SK-N-SH treated with all-trans-retinoic acid at 6 μM for 48 hours (cell line): ENCODE measurements at regions not wholly inside any gene's neighbourhood (a gene's known extent, or its start where the extent isn't known, plus 50 kb on each side); places are given as distances from the start of the nearest gene placed in this dataset.

Source experiments
- ATAC-seq: fragments of 200-7000 bp; cut with Tn5 transposase; 3 replicates; pipeline ENCODE4 v1.9.1; 2020; ENCODE audit warnings: mild to moderate bottlenecking, moderate library complexity
- ARNTL ChIP-seq: fragments of 450-650 bp; formaldehyde crosslinking; IDR thresholded peaks from 2 replicates; pipeline ENCODE4 v1.5.0; 2020; ENCODE audit warnings: low read depth, mild to moderate bottlenecking, moderate library complexity, borderline replicate concordance
- CSDC2 ChIP-seq: fragments of 250-450 bp; sonication (Bioruptor Pico); IDR thresholded peaks from 2 replicates; pipeline ENCODE4 v1.5.0; 2020; ENCODE audit warnings: mild to moderate bottlenecking, moderate library complexity
- ESRRG ChIP-seq: fragments of 250-450 bp; sonication (Bioruptor Pico); IDR thresholded peaks from 2 replicates; pipeline ENCODE4 v1.6.1; 2021; ENCODE audit warnings: mild to moderate bottlenecking
- ISL1 ChIP-seq: fragments of 250-450 bp; sonication (Bioruptor Pico); IDR thresholded peaks from 2 replicates; pipeline ENCODE4 v2.1.2; 2022; ENCODE audit warnings: mild to moderate bottlenecking, moderate library complexity
- OSR1 ChIP-seq: fragments of 250-450 bp; sonication (Bioruptor Pico); IDR thresholded peaks from 2 replicates; pipeline ENCODE4 v1.8.0; 2022; ENCODE audit warnings: moderate library complexity, mild to moderate bottlenecking, inconsistent platforms
- PPARA ChIP-seq: fragments of 250-450 bp; sonication (Bioruptor Pico); IDR thresholded peaks from 2 replicates; pipeline ENCODE4 v1.5.0; 2020; ENCODE audit warnings: mild to moderate bottlenecking, borderline replicate concordance
- RARB ChIP-seq: fragments of 250-450 bp; sonication (Bioruptor Pico); IDR thresholded peaks from 2 replicates; pipeline ENCODE4 v1.8.0; 2021; ENCODE audit warnings: mild to moderate bottlenecking, moderate library complexity
- SNAI2 ChIP-seq: fragments of 250-450 bp; sonication (Bioruptor Pico); IDR thresholded peaks from 2 replicates; pipeline ENCODE4 v1.5.0; 2020; ENCODE audit warnings: mild to moderate bottlenecking, moderate library complexity
- TCF4 ChIP-seq: fragments of 250-450 bp; sonication (Bioruptor Pico); IDR thresholded peaks from 2 replicates; pipeline ENCODE4 v1.8.0; 2021; ENCODE audit warnings: mild to moderate bottlenecking, moderate library complexity, borderline replicate concordance
- TOX ChIP-seq: fragments of 250-450 bp; sonication (Bioruptor Pico); IDR thresholded peaks from 2 replicates; pipeline ENCODE4 v1.8.0; 2021; ENCODE audit warnings: mild to moderate bottlenecking, moderate library complexity, borderline replicate concordance
- ZC3H10 ChIP-seq: fragments of 250-450 bp; sonication (Bioruptor Pico); IDR thresholded peaks from 2 replicates; pipeline ENCODE4 v1.5.1; 2021; ENCODE audit warnings: mild to moderate bottlenecking, moderate library complexity
- ZFP3 ChIP-seq: fragments of 250-450 bp; sonication (Bioruptor Pico); IDR thresholded peaks from 2 replicates; pipeline ENCODE4 v1.5.0; 2020; ENCODE audit warnings: mild to moderate bottlenecking, moderate library complexity
- ZFP30 ChIP-seq: fragments of 450-650 bp; formaldehyde crosslinking; IDR thresholded peaks from 2 replicates; pipeline ENCODE4 v1.5.0; 2022; ENCODE audit warnings: mild to moderate bottlenecking, moderate library complexity
- ZNF70 ChIP-seq: fragments of 450-650 bp; formaldehyde crosslinking; IDR thresholded peaks from 2 replicates; pipeline ENCODE4 v1.5.0; 2020; ENCODE audit warnings: mild to moderate bottlenecking, moderate library complexity
- TF ChIP-seq, protein P1 (sequence below): fragments of 250-450 bp; sonication (Bioruptor Pico); IDR thresholded peaks from 2 replicates; pipeline ENCODE4 v1.5.0; 2020; ENCODE audit warnings: mild to moderate bottlenecking, moderate library complexity
- TF ChIP-seq, protein P2 (sequence below): fragments of 250-450 bp; sonication (Bioruptor Pico); IDR thresholded peaks from 2 replicates; pipeline ENCODE4 v1.8.0; 2021; ENCODE audit warnings: low read depth, mild to moderate bottlenecking, moderate library complexity, borderline replicate concordance
- TF ChIP-seq, protein P3 (sequence below): fragments of 250-450 bp; sonication (Bioruptor Pico); IDR thresholded peaks from 2 replicates; pipeline ENCODE4 v1.8.0; 2020; ENCODE audit warnings: mild to moderate bottlenecking, moderate library complexity, borderline replicate concordance
- TF ChIP-seq, protein P4 (sequence below): fragments of 250-450 bp; sonication (Bioruptor Pico); IDR thresholded peaks from 2 replicates; pipeline ENCODE4 v1.5.1; 2021; ENCODE audit warnings: mild to moderate bottlenecking, moderate library complexity
- TF ChIP-seq, protein P5 (sequence below): fragments of 250-450 bp; sonication (Bioruptor Pico); IDR thresholded peaks from 2 replicates; pipeline ENCODE4 v1.5.1; 2020; ENCODE audit warnings: low read depth, mild to moderate bottlenecking, moderate library complexity

DNA sequence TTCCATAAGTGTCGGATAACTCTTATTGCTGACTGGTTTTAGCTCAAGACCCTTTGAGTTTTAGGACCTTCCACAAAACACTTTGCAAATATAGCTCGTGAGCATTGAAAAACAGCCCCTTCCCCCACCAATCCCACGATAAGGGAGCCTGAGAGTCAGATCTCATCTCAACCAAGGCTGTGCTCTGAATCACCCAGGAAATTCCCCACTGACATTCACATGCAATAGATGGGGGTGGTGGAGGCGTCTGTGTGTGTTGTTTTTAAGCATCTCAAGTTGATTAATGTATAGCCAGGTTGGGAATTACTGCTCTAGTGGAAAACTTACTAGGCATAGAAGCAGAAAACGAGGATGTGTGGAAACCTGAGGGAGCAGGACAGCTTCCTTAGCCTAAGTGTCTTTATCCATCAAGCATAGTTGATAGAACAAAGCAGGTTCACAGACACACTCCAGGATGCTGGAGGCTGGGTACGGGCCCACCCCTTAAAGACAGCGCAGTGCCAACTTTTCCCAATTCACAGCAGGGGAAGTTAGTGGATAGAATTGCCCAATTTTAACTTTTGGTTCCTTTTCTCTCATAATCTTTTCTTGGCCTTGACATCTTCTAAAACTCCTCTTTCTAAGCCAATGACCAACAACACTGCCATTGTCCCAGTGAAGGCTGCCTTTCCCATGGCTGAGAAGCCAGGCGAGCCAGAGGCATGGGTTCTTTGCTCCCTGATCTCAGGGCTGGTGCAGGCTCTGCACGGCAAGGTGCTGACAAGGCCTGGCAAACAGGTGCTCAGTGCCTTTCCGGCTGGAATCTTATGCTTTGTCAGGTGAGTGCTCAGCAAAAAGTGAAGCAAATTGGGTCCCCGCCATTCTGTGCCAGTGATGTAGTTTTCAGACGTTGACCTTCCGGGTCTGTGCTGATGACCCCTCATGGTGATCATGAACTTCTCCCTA, 98.5 kb upstream of the INSIG1 start:
- TF ChIP-seq, protein P1, sequence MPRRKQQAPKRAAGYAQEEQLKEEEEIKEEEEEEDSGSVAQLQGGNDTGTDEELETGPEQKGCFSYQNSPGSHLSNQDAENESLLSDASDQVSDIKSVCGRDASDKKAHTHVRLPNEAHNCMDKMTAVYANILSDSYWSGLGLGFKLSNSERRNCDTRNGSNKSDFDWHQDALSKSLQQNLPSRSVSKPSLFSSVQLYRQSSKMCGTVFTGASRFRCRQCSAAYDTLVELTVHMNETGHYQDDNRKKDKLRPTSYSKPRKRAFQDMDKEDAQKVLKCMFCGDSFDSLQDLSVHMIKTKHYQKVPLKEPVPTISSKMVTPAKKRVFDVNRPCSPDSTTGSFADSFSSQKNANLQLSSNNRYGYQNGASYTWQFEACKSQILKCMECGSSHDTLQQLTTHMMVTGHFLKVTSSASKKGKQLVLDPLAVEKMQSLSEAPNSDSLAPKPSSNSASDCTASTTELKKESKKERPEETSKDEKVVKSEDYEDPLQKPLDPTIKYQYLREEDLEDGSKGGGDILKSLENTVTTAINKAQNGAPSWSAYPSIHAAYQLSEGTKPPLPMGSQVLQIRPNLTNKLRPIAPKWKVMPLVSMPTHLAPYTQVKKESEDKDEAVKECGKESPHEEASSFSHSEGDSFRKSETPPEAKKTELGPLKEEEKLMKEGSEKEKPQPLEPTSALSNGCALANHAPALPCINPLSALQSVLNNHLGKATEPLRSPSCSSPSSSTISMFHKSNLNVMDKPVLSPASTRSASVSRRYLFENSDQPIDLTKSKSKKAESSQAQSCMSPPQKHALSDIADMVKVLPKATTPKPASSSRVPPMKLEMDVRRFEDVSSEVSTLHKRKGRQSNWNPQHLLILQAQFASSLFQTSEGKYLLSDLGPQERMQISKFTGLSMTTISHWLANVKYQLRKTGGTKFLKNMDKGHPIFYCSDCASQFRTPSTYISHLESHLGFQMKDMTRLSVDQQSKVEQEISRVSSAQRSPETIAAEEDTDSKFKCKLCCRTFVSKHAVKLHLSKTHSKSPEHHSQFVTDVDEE (CRISPR knock-in tag): no peak
- no peak for TF ChIP-seq ISL1
- TF ChIP-seq ZFP30 (CRISPR knock-in tag): no peak
- TF ChIP-seq PPARA (CRISPR knock-in tag): no peak
- TF ChIP-seq ZC3H10 (CRISPR knock-in tag): no peak
- no peak for TF ChIP-seq CSDC2 (CRISPR knock-in tag)
- TF ChIP-seq, protein P2, sequence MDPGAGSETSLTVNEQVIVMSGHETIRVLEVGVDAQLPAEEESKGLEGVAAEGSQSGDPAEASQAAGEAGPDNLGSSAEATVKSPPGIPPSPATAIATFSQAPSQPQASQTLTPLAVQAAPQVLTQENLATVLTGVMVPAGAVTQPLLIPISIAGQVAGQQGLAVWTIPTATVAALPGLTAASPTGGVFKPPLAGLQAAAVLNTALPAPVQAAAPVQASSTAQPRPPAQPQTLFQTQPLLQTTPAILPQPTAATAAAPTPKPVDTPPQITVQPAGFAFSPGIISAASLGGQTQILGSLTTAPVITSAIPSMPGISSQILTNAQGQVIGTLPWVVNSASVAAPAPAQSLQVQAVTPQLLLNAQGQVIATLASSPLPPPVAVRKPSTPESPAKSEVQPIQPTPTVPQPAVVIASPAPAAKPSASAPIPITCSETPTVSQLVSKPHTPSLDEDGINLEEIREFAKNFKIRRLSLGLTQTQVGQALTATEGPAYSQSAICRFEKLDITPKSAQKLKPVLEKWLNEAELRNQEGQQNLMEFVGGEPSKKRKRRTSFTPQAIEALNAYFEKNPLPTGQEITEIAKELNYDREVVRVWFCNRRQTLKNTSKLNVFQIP (CRISPR knock-in tag): no peak
- TF ChIP-seq ARNTL (CRISPR knock-in tag): no peak
- no peak for TF ChIP-seq ZNF70
- no peak for TF ChIP-seq TCF4 (CRISPR knock-in tag)
- no peak for ATAC-seq

DNA sequence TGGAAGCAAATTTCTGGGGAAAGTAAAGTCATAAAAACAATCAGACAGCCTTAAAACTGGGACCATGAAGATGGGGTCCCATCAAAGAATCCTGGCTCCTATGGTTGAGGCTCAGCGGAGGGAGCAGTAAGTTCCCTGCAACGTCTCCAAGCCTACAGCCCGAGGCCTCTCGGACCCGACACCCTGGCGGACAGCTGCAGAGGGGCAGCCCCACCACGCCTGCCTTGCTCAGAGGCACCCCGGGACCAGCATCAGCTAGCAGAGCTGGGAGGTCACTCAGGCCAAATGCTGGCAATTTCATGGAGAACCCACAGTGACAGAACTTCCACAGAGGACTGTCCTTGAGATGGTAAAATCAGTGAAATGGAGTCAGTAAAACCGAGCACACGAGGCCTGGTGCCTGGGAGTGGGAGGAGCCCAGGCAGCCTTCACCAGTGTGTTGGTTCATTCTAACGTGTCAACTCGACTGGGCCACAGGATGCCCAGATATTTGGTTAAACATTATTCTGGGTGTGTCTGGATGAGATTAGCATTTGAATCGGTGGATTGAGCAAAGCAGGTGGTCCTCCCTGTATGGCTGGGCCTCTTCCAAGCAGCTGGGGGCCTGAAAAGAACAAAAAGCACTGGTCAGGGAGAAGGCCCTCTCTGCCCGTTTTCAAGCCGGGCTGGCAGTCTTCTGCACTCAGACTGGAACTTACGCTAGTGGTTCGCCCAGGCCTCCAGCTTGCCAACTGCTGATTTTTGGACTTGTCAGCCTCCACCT, 96.2 kb upstream of the INSIG1 start:
- ATAC-seq: no peak
- TF ChIP-seq, protein P2 (CRISPR knock-in tag): no peak
- TF ChIP-seq ZFP30 (CRISPR knock-in tag) (no peak), ZC3H10 (CRISPR knock-in tag) (no peak), OSR1 (CRISPR knock-in tag) (no peak), TCF4 (CRISPR knock-in tag) (no peak), TOX (CRISPR knock-in tag) (no peak), ZFP3 (CRISPR knock-in tag) (no peak), PPARA (CRISPR knock-in tag) (no peak), CSDC2 (CRISPR knock-in tag) (no peak), ESRRG (no peak), SNAI2 (CRISPR knock-in tag) (no peak), ISL1 (no peak), RARB (no peak)
- TF ChIP-seq, protein P3, sequence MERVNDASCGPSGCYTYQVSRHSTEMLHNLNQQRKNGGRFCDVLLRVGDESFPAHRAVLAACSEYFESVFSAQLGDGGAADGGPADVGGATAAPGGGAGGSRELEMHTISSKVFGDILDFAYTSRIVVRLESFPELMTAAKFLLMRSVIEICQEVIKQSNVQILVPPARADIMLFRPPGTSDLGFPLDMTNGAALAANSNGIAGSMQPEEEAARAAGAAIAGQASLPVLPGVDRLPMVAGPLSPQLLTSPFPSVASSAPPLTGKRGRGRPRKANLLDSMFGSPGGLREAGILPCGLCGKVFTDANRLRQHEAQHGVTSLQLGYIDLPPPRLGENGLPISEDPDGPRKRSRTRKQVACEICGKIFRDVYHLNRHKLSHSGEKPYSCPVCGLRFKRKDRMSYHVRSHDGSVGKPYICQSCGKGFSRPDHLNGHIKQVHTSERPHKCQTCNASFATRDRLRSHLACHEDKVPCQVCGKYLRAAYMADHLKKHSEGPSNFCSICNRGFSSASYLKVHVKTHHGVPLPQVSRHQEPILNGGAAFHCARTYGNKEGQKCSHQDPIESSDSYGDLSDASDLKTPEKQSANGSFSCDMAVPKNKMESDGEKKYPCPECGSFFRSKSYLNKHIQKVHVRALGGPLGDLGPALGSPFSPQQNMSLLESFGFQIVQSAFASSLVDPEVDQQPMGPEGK (CRISPR knock-in tag): no peak
- TF ChIP-seq, protein P4, sequence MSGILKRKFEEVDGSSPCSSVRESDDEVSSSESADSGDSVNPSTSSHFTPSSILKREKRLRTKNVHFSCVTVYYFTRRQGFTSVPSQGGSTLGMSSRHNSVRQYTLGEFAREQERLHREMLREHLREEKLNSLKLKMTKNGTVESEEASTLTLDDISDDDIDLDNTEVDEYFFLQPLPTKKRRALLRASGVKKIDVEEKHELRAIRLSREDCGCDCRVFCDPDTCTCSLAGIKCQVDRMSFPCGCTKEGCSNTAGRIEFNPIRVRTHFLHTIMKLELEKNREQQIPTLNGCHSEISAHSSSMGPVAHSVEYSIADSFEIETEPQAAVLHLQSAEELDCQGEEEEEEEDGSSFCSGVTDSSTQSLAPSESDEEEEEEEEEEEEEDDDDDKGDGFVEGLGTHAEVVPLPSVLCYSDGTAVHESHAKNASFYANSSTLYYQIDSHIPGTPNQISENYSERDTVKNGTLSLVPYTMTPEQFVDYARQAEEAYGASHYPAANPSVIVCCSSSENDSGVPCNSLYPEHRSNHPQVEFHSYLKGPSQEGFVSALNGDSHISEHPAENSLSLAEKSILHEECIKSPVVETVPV: no peak
- TF ChIP-seq, protein P5, sequence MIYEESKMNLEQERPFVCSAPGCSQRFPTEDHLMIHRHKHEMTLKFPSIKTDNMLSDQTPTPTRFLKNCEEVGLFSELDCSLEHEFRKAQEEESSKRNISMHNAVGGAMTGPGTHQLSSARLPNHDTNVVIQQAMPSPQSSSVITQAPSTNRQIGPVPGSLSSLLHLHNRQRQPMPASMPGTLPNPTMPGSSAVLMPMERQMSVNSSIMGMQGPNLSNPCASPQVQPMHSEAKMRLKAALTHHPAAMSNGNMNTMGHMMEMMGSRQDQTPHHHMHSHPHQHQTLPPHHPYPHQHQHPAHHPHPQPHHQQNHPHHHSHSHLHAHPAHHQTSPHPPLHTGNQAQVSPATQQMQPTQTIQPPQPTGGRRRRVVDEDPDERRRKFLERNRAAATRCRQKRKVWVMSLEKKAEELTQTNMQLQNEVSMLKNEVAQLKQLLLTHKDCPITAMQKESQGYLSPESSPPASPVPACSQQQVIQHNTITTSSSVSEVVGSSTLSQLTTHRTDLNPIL (CRISPR knock-in tag): no peak
